Mucosa of descending colon (tissue), 3 donors: ENCODE measurements at regions not wholly inside any gene's neighbourhood (a gene's known extent, or its start where the extent isn't known, plus 50 kb on each side); places are given as distances from the start of the nearest gene placed in this dataset.

Experiments used
- ATAC-seq: fragments of 200-7000 bp; cut with Tn5 transposase; one replicate; pipeline ENCODE4 v1.9.1; 2020; ENCODE audit warnings: mild to moderate bottlenecking, moderate library complexity
- DNase-seq, 3 donors: peaks; one replicate each; pipeline ENCODE4 v3.0.0-alpha.2; 2020
- H3K36me3 ChIP-seq: fragments of 200-600 bp; one replicate; pipeline ENCODE4 v1.8.0; 2021; ENCODE audit warnings: low read depth, mild to moderate bottlenecking
- H3K4me1 ChIP-seq: fragments of 200-600 bp; one replicate; pipeline ENCODE4 v1.8.0; 2021; ENCODE audit warnings: low read depth, mild to moderate bottlenecking
- H3K4me3 ChIP-seq: fragments of 200-600 bp; one replicate; pipeline ENCODE4 v1.8.0; 2021; ENCODE audit warnings: mild to moderate bottlenecking
- H3K9me3 ChIP-seq: fragments of 200-600 bp; one replicate; pipeline ENCODE4 v1.8.0; 2021; ENCODE audit warnings: mild to moderate bottlenecking
- CTCF ChIP-seq: fragments of 200-600 bp; IDR thresholded peaks from one replicate; pipeline ENCODE4 v1.8.0; 2022; ENCODE audit warnings: antibody characterized with exemption, mild to moderate bottlenecking
- intact Hi-C, 2 donors: fragments of 100-400 bp; cut with DNase I in 1 of 2; cut with micrococcal nuclease in 1 of 2; formaldehyde crosslinking; loops; one replicate each; pipeline versions ENCODE4 v1.11.0 to v1.11.1; 2022; cut with DNase I, micrococcal nuclease
- donor health status: DM: no; HTN: no; CAD: no; lungs with moderate emphysema.
- donor health status: DM: no; HTN: no; CAD: no.
- donor health status: DM: no; HTN: yes; CAD: no.

GRCh38 chr5:1673042-1673677, 126.5 kb downstream of the MRPL36 start:
- ATAC-seq (no peak), DNase-seq (no peak)
- Histone ChIP-seq H3K9me3 (no peaks in the 10 kb centered on the region), H3K4me3 (no peak overlapping the region), H3K4me1 (no peaks in the 10 kb centered on the region), H3K36me3 (no peaks in the 10 kb centered on the region)
- no peak for TF ChIP-seq CTCF
- intact Hi-C loops: no loop called here

- Histone ChIP-seq H3K9me3 (no peaks in the 10 kb centered on the region), H3K36me3 (no peaks in the 10 kb centered on the region), H3K4me1 (no peaks in the 10 kb centered on the region), H3K4me3 (no peak overlapping the region)
- no peak for DNase-seq
- no peak for TF ChIP-seq CTCF
- ATAC-seq: no peak
- intact Hi-C loops: no loop called here
Observed at GRCh38 chr5:1672396-1672795, 127.2 kb downstream of the MRPL36 start.

- no peak overlapping the region for H3K4me3 ChIP-seq
- no peak for TF ChIP-seq CTCF
- H3K4me1 ChIP-seq: no peaks in the 10 kb centered on the region
- intact Hi-C loops: no loop called here
- H3K9me3 ChIP-seq: no peaks in the 10 kb centered on the region
- no peak for ATAC-seq
- H3K36me3 ChIP-seq: no peaks in the 10 kb centered on the region
- DNase-seq: no peak
Observed at GRCh38 chr5:1671351-1671750, 128.3 kb downstream of the MRPL36 start.

- H3K4me1 ChIP-seq: no peaks in the 10 kb centered on the region
- no peak for TF ChIP-seq CTCF
- H3K9me3 ChIP-seq: no peaks in the 10 kb centered on the region
- intact Hi-C loops: no loop called here
- DNase-seq (no peak), ATAC-seq (no peak)
- no peaks in the 10 kb centered on the region for H3K36me3 ChIP-seq
- no peak overlapping the region for H3K4me3 ChIP-seq
Observed at GRCh38 chr5:1670351-1670750, 129.3 kb downstream of the MRPL36 start.

- Histone ChIP-seq H3K36me3 (no peaks in the 10 kb centered on the region), H3K4me1 (no peaks in the 10 kb centered on the region), H3K9me3 (no peaks in the 10 kb centered on the region), H3K4me3 (no peak overlapping the region)
- intact Hi-C loops: no loop called here
- ATAC-seq (no peak), DNase-seq (no peak)
- no peak for TF ChIP-seq CTCF
Observed at GRCh38 chr5:1669276-1670155, 130.1 kb downstream of the MRPL36 start.
